ENCODE measurements at regions not wholly inside any gene's neighbourhood (a gene's known extent, or its start where the extent isn't known, plus 50 kb on each side); places are given as distances from the start of the nearest gene placed in this dataset.

DNA sequence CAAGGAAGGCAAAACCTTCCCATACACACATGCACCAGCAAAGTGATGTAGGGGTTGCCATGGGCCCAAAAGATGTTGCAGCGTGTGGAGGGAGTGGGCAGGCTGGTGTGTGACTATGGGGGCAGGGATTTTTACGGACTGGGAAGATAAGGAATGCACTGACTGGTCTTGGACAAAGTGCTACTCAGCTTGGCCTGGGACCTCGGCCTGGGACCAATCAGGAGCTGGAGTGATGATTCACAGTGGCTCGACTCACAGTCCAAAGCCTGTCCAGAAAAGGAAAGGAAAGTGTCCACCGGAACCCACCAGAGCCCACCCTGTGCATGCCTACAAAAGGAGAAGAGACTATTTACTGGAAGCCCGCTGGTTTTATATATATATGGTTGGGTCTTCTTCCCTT is 567.0 kb upstream of the GNPDA2 start:
- TF ChIP-seq, protein P1, sequence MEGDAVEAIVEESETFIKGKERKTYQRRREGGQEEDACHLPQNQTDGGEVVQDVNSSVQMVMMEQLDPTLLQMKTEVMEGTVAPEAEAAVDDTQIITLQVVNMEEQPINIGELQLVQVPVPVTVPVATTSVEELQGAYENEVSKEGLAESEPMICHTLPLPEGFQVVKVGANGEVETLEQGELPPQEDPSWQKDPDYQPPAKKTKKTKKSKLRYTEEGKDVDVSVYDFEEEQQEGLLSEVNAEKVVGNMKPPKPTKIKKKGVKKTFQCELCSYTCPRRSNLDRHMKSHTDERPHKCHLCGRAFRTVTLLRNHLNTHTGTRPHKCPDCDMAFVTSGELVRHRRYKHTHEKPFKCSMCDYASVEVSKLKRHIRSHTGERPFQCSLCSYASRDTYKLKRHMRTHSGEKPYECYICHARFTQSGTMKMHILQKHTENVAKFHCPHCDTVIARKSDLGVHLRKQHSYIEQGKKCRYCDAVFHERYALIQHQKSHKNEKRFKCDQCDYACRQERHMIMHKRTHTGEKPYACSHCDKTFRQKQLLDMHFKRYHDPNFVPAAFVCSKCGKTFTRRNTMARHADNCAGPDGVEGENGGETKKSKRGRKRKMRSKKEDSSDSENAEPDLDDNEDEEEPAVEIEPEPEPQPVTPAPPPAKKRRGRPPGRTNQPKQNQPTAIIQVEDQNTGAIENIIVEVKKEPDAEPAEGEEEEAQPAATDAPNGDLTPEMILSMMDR (IDR thresholded peaks at IDR 0.05) = no peak

DNA sequence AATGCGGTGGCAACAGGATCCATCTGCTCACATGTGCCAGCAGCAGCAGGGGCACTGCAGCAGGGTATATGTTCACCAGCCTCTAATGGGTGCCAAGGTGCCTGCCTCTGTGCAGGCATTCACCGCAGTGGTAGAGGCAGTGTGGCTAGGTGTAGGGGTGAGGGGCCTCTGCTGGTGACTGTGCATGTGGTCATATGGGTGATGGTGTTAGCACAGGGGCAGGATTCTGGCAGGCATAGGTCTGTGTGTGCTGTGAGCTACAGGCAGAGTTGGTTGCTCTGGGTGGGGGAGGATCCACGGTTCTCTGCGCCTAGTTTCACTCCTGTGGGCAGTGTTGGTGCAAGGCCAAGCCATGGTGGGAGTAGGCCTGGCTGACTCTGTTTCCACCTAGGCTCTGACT is 566.5 kb upstream of the GNPDA2 start:
- TF ChIP-seq, protein P1 (IDR thresholded peaks at IDR 0.05) = no peak

DNA sequence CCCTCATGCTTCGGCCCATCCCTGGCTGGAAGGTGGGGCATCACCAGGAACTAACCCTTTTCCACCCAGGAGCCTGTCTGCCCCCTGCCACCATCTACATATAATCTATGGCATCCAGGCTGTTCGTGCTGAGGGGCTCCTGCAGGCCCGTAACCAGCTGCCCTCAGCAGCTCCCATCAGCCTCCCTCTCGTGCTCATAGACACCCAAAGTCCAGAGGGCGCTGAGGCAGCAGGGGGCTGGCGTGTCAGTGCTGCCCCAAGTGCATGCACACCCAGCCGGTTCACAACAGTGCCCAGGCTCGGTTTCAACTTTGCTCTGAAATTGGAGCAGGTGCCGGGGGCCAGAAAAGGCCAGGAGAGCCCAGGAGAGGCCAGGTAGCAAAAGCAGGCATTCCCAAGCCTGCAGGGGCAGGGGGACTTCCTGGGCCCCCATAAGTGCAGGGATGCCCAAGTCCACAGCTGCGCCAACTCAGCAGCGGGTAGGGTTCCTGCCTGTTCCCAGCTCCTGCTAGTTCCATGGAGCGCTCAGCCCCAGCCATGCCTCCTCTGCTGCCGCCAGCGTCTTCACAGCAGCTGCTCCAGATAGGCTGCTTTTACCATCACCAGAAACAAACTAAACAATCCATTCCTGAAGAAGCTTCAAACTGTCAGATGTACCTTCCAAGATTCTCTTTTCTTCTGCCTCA is 558.2 kb upstream of the GNPDA2 start:
- TF ChIP-seq, protein P1 (IDR thresholded peaks at IDR 0.05) = no peak

DNA sequence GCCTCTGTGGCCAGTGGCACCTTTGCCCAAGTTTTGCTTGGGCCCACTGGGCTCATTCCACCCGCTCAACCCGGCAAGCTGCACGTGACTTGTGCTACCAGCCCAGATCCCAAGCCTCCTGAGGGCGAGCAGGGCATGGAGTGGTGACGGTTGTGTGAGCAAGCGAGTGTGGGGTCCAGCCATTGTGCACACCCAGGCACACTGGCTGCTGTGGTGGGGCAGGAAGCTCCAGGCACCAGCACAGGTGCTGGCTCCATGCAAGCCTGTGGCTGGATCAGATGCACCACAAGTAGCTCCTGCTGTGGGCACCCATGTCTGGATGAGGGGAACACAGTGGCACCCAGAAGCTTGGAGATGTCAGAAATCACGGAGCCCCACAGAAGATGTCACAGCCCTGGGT is 557.0 kb upstream of the GNPDA2 start:
- TF ChIP-seq, protein P1 (IDR thresholded peaks at IDR 0.05) = no peak

DNA sequence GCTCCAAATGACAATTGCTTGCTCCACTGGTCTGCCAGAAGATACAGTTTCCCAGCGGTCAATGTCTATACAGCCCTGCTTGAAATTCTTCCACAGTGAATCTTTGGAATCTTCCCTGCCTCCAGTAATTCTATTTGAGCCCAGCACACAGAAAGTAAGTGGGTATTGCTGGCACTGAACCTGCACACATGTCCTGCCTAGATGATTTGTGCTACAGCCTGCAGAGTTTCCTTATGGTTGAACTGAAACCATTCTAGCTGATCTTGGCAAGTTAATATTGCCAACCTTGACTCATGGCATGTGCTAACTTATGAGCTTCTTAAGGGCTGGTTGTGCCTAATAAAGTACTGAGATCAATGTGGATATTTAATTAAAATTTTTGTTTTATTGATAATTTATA is 553.8 kb upstream of the GNPDA2 start:
- TF ChIP-seq, protein P1 (IDR thresholded peaks at IDR 0.05) = no peak

DNA sequence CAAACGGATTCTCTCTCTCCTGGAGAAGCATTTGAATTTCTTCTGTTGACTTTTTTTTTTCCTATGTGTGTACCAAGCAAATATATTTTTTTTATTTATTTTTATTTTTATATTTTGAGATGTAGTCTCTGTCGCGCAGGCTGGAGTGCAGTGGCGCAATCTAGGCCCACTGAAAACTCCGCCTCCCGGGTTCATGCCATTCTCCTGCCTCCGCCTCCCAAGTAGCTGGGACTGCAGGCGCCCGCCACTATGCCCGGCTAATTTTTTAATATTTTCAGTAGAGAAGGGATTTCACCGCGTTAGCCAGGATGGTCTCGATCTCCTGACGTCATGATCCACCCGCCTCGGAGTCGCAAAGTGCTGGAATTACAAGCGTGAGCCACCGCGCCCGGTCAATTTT is 549.5 kb upstream of the GNPDA2 start:
- TF ChIP-seq, protein P1 (IDR thresholded peaks at IDR 0.05) = no peak

DNA sequence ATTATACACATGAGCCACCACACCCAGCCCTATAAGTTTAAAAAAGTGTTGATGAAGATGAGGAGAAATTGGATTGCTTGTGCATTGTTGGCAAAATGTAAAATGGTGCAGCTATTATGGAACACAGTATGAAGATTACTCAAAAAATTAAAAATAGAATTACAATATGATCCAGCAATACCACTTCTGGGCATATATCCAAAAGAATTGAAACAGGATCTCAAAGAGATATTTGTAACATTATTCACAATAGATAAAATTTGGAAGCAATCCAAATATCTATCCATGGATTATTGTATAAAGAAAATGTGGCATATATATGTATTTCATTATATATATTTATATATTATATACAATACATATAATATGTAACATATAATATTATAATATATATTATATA is 515.6 kb upstream of the GNPDA2 start:
- TF ChIP-seq, protein P1 (IDR thresholded peaks at IDR 0.05) = no peak

DNA sequence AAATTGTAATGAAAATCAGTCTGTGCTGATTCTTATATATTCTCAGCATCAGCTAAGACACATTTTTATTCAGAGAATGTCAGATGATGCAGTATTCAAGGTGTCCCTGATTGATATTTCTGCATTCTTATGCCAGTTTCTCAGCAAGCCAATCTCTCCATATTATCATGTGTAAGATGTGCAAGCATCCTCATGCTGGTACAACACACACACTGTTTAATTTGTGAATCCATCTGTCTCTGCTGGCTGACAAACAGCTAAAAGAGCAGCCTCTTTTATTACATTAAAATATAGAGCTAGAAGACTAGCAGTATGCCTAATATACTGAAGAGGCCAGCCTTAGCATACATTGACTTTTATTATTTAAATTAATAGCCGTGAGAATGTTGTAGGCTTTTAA is 502.9 kb upstream of the GNPDA2 start:
- TF ChIP-seq, protein P1 (IDR thresholded peaks at IDR 0.05) = no peak
